ENCODE measurements at regions not wholly inside any gene's neighbourhood (a gene's known extent, or its start where the extent isn't known, plus 50 kb on each side); places are given as distances from the start of the nearest gene placed in this dataset.

- TF ChIP-seq CTCF (IDR thresholded peaks at IDR 0.05) (no peak), POLR2A (IDR thresholded peaks at IDR 0.05) (no peak)
These were observed 244.7 kb downstream of the MSRB3 start for GRCh38 chr12:65522956-65523860.

Data from uterus (tissue), 2 donors.